NT2/D1 (cell line): ENCODE measurements at regions not wholly inside any gene's neighbourhood (a gene's known extent, or its start where the extent isn't known, plus 50 kb on each side); places are given as distances from the start of the nearest gene placed in this dataset.

Experiments used
- DNase-seq: peaks from one replicate; pipeline ENCODE4 v3.0.0-alpha.2; 2011; ENCODE audit warnings: low read depth, low spot score
- H3K27me3 ChIP-seq: 2 replicates; pipeline ENCODE4 v1.6.0; 2011; ENCODE audit warnings: mild to moderate bottlenecking; ENCODE audit not compliant: insufficient read length, insufficient read depth
- H3K36me3 ChIP-seq: 2 replicates; pipeline ENCODE4 v1.6.1; 2011; ENCODE audit warnings: mild to moderate bottlenecking, low read length, mixed read lengths; ENCODE audit not compliant: insufficient read depth, insufficient read length
- H3K4me1 ChIP-seq: 2 replicates; pipeline ENCODE4 v1.5.1; 2011; ENCODE audit not compliant: insufficient read depth, insufficient read length
- H3K4me3 ChIP-seq: 2 replicates; pipeline ENCODE4 v1.5.1; 2011; ENCODE audit warnings: low read depth; ENCODE audit not compliant: insufficient read length
- H3K9ac ChIP-seq: 2 replicates; pipeline ENCODE4 v1.6.0; 2011; ENCODE audit warnings: low read depth; ENCODE audit not compliant: insufficient read length
- H3K9me3 ChIP-seq: 2 replicates; pipeline ENCODE4 v1.5.1; 2011; ENCODE audit warnings: mild to moderate bottlenecking, low read length; ENCODE audit not compliant: insufficient read depth
- SUZ12 ChIP-seq: IDR thresholded peaks from 2 replicates; pipeline ENCODE4 v1.6.1; 2011; ENCODE audit not compliant: insufficient read length, insufficient read depth; ENCODE audit errors: extremely low read depth
- YY1 ChIP-seq: IDR thresholded peaks from 2 replicates; pipeline ENCODE4 v1.6.1; 2011; ENCODE audit not compliant: insufficient read length, insufficient read depth
- ZNF274 ChIP-seq: IDR thresholded peaks from 2 replicates; pipeline ENCODE4 v1.6.1; 2011; ENCODE audit warnings: mild to moderate bottlenecking, low read depth, low read length

DNA sequence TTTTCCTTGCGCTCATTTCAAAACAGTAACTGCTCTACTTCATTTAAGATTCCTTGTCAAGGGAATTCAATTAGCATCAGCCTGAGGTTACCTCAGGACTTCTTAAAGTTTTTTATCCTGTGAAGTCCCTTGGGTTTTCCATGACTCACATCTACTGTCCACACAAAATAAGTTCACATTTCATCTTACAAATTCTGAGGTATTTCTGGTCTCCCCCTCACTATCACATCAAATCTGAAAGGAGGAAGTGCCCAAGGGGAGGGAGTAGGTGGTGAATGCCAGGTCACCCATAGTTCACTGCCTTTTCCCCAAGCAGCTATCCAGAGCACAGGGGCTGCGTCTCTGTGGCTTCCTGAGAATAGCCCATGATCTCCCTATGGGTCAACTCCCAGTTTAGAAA, 227.1 kb upstream of the NREP start:
- no peaks in the 10 kb centered on the region for H3K36me3 ChIP-seq
- H3K27me3 ChIP-seq: no peaks in the 10 kb centered on the region
- H3K4me3 ChIP-seq: no peak overlapping the region
- H3K9me3 ChIP-seq: no peaks in the 10 kb centered on the region
- DNase-seq: no peak
- TF ChIP-seq ZNF274 (no peak), YY1 (no peak), SUZ12 (no peak)
- no peak overlapping the region for H3K9ac ChIP-seq
- H3K4me1 ChIP-seq: no peaks in the 10 kb centered on the region

DNA sequence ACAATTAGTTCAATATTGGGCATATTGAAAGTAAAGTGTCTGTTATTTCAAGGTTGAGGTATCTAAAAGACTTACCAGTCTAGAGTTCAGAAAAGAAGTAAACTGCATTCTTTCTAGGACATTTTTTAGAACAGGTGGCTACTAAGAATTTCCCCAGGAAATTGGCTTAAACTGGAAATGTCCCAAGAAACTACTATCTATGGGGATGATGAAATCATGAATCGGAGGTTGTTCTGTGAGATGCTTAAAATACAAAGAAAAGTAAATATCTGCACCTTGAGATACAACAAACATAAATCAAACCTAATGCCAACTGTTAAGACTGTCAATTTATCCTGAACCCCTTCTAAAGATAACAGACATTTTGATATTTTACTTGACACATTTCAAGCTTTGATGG, 226.5 kb upstream of the NREP start:
- no peaks in the 10 kb centered on the region for H3K9me3 ChIP-seq
- H3K27me3 ChIP-seq: no peaks in the 10 kb centered on the region
- H3K9ac ChIP-seq: no peak overlapping the region
- no peaks in the 10 kb centered on the region for H3K36me3 ChIP-seq
- TF ChIP-seq YY1: no peak
- no peak for TF ChIP-seq SUZ12
- TF ChIP-seq ZNF274: no peak
- H3K4me1 ChIP-seq: no peaks in the 10 kb centered on the region
- DNase-seq: no peak
- no peak overlapping the region for H3K4me3 ChIP-seq

DNA sequence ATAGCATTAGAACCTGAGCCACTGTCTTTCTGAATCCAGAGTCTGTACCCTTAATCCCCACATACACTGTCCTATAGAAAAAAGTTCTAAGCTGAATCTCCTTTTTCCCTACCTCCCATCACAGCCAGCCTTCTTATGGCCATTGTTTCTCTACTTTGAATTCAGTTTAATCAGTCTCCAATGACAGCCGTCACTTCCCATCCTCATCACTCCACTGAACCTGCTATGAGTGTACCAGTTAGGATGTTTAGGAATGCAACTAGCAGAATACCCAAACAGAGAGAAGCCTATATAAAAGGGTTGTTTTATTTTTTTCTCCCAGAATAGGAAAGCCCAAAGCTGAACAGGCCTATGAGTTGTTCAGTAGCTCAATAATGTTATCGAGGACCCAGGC, 220.4 kb upstream of the NREP start:
- no peaks in the 10 kb centered on the region for H3K36me3 ChIP-seq
- H3K4me1 ChIP-seq: no peaks in the 10 kb centered on the region
- no peak overlapping the region for H3K4me3 ChIP-seq
- H3K9ac ChIP-seq: no peak overlapping the region
- no peak for DNase-seq
- H3K9me3 ChIP-seq: no peaks in the 10 kb centered on the region
- TF ChIP-seq YY1 (no peak), SUZ12 (no peak), ZNF274 (no peak)
- no peaks in the 10 kb centered on the region for H3K27me3 ChIP-seq

DNA sequence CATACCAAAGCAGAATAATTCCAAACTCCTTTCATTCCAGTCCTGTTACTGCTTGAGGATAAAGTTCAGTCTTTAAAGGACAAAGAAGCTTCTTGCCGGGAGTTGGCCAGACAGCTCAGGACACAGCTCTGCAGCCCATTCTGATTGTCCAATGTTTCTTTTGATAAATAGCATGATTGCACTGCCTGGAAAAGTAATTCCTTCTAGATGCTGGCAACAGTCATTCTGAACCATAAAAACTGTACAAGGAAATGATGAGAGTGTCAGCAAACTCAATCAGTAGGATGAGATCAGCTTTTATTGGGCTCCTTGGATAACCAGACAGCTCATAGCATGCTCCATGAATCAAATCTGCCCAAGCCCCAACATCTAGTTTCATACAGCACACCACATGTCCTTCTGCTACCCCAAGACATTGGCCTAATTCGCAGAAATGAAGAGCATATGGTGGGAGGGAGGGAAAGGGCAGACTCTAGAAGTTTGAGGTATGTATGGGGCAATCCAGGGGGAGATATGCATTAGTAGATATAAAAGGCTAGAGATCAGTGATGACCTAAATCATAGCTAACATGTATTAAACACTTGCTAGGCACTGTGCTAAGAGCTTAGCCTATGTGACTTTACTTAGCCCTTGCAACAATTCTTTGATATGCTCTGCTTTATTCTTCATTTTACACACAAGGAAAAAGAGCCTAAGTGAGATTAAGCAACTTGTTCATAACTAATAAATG, 219.9 kb upstream of the NREP start:
- Histone ChIP-seq H3K4me1 (no peaks in the 10 kb centered on the region), H3K9me3 (no peaks in the 10 kb centered on the region), H3K9ac (no peak overlapping the region), H3K4me3 (no peak overlapping the region), H3K36me3 (no peaks in the 10 kb centered on the region), H3K27me3 (no peaks in the 10 kb centered on the region)
- DNase-seq: no peak
- TF ChIP-seq YY1 (no peak), ZNF274 (no peak), SUZ12 (no peak)

DNA sequence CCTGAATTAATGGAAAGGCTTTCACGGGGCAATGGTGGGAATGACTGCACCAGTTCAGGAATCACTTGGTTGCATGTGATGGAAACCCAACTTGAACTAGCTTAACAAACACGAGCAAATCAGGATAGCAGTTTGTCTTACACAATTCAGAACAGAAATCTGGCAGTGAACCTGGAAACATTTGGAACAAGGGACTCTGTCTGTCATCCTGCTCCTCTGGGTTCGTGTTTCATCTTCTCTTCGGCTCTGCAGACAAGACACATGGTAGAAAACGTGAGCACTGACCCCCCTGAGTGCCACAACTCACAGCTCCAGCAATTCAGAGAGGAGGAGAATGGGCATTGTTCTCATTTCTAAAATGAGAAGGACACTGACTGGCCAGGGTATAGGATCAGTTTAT, 218.1 kb upstream of the NREP start:
- DNase-seq: no peak
- TF ChIP-seq YY1 (no peak), ZNF274 (no peak), SUZ12 (no peak)
- Histone ChIP-seq H3K9ac (no peak overlapping the region), H3K9me3 (no peaks in the 10 kb centered on the region), H3K27me3 (no peaks in the 10 kb centered on the region), H3K36me3 (no peaks in the 10 kb centered on the region), H3K4me3 (no peak overlapping the region), H3K4me1 (no peaks in the 10 kb centered on the region)

DNA sequence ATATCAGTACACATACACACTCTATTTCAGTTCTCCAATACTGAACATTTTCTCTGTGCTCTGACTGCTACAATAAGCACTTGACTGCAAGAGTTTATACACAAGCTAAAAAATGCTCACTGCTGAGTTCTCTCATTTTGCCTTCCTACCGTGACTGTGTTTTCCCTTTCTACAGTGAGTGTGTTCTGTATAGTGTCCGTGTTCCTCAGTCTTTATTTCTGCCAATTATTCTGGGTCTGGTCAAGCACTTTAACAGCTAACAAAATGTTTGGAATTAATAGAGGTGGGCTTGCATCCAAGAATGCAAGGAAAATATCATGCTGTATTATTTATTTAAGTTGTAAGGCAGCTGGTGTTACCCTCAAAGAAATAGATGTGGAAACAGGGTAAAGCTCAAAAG, 217.0 kb upstream of the NREP start:
- TF ChIP-seq SUZ12 (no peak), ZNF274 (no peak), YY1 (no peak)
- DNase-seq: no peak
- Histone ChIP-seq H3K36me3 (no peaks in the 10 kb centered on the region), H3K4me3 (no peak overlapping the region), H3K9me3 (no peaks in the 10 kb centered on the region), H3K27me3 (no peaks in the 10 kb centered on the region), H3K4me1 (no peaks in the 10 kb centered on the region), H3K9ac (no peak overlapping the region)

DNA sequence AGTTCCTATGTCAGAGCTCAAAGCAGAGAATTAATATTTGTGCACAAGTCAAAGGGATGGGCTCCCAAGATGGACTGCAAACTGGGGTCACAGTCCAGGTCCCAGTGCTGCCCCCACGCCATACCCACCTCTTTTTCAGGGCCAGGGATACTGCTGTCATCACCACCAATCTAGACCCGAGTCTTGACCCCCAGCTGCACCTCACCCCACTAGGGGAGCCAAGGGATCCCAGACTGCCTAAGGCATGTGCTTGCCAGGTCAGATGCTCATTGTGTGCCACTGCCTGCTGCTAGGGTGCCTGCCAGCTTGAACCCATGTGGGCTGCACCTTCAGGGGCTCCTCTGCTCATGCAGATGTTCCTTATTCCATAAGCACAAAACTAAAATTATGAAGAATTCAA, 215.6 kb upstream of the NREP start:
- Histone ChIP-seq H3K27me3 (no peaks in the 10 kb centered on the region), H3K4me1 (no peaks in the 10 kb centered on the region), H3K4me3 (no peak overlapping the region), H3K9ac (no peak overlapping the region), H3K9me3 (no peaks in the 10 kb centered on the region), H3K36me3 (no peaks in the 10 kb centered on the region)
- TF ChIP-seq ZNF274: no peak
- TF ChIP-seq YY1: no peak
- no peak for TF ChIP-seq SUZ12
- no peak for DNase-seq

DNA sequence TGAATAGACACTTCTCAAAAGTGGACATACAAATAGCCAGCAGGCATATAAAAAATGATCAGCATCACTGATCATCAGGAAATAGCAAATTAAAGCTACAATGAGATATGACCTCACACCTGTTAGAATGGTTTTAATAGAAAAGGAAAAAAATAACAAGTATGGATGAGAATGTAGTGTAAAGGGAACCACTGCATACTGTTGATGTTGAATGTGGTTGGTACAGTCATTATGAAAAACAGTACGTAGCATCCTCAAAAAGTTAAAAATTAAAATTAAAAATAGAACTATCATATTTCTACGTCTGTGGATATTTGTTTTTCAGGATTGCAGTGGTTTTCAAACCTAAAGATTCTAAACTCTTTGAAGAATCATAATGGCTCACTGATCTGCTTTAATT, 215.1 kb upstream of the NREP start:
- DNase-seq: no peak
- H3K4me3 ChIP-seq: no peak overlapping the region
- TF ChIP-seq ZNF274 (no peak), SUZ12 (no peak), YY1 (no peak)
- no peaks in the 10 kb centered on the region for H3K36me3 ChIP-seq
- no peaks in the 10 kb centered on the region for H3K27me3 ChIP-seq
- no peaks in the 10 kb centered on the region for H3K9me3 ChIP-seq
- no peak overlapping the region for H3K9ac ChIP-seq
- H3K4me1 ChIP-seq: no peaks in the 10 kb centered on the region
